Stomach (tissue), 4 donors: ENCODE measurements at regions not wholly inside any gene's neighbourhood (a gene's known extent, or its start where the extent isn't known, plus 50 kb on each side); places are given as distances from the start of the nearest gene placed in this dataset.
"Not testable (repeated sequence)": the region's sequence is repeated elsewhere in the genome, so short reads cannot be mapped to it uniquely, and the experiment has no call there.

ENCODE experiments used
- CTCF ChIP-seq, 7 experiments: fragments of 450-650 bp in 4 of 7; fragments of 200-600 bp in 3 of 7; sonication (generic) in 3 of 7; IDR thresholded peaks; one replicate each; pipeline ENCODE4 v1.5.1; 2016 to 2019; ENCODE audit warnings: antibody characterized with exemption in 7 of 7, control low read depth in 2 of 7, mild to moderate bottlenecking in 1 of 7
- EP300 ChIP-seq: sonication (generic); formaldehyde crosslinking; IDR thresholded peaks from one replicate; pipeline ENCODE4 v1.6.1; 2017; ENCODE audit warnings: antibody characterized with exemption
- POLR2A ChIP-seq, 4 donors: fragments of 450-650 bp; IDR thresholded peaks; one replicate each; pipeline ENCODE4 v1.6.1; 2016; ENCODE audit warnings: antibody characterized with exemption in 4 of 4, control low read depth in 2 of 4, mild to moderate bottlenecking in 1 of 4, moderate library complexity in 1 of 4

- not testable (repeated sequence) for TF ChIP-seq POLR2A (IDR thresholded peaks at IDR 0.05); CTCF (IDR thresholded peaks at IDR 0.05); EP300
These were observed 1178.9 kb upstream of the CRIM1 start for GRCh38 chr2:35176726-35177125.
